ENCODE measurements at regions not wholly inside any gene's neighbourhood (a gene's known extent, or its start where the extent isn't known, plus 50 kb on each side); places are given as distances from the start of the nearest gene placed in this dataset.
"Not testable (repeated sequence)": the region's sequence is repeated elsewhere in the genome, so short reads cannot be mapped to it uniquely, and the experiment has no call there.

DNA sequence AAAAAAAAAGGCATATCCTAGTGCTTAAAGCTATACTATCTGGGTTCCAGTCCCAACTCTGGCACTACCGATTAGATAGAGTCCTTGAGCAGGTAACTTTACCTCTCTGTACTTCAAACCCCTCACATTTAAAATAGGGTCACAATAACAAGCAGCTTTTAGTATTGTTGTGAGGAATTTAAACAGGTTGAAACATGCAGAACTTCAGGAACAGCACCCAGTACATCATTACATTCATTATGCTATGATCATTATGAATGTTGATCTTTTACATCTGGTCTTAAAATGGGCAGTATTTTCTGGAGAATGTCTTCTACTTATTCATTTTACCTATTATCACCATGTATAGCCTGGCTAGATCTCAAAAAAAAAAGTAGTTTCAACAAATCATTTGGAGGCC lies 176.1 kb upstream of the CCDC54 start:
- intact Hi-C loops (cut with DNase I): no loop called here
- Histone ChIP-seq H3K36me3 (no peaks in the 10 kb centered on the region), H3K4me1 (no peaks in the 10 kb centered on the region), H3K27me3 (no peaks in the 10 kb centered on the region), H3K4me3 (replicated peaks in 1 of 3) (no peak overlapping the region), H3K9me3 (no peaks in the 10 kb centered on the region), H3K27ac (no peak overlapping the region)
- DNase-seq: no peak
- WGBS, 2 donors: 89 to 92% methylated on average over 1 of the region's 1 CpG
- TF ChIP-seq, protein P1, sequence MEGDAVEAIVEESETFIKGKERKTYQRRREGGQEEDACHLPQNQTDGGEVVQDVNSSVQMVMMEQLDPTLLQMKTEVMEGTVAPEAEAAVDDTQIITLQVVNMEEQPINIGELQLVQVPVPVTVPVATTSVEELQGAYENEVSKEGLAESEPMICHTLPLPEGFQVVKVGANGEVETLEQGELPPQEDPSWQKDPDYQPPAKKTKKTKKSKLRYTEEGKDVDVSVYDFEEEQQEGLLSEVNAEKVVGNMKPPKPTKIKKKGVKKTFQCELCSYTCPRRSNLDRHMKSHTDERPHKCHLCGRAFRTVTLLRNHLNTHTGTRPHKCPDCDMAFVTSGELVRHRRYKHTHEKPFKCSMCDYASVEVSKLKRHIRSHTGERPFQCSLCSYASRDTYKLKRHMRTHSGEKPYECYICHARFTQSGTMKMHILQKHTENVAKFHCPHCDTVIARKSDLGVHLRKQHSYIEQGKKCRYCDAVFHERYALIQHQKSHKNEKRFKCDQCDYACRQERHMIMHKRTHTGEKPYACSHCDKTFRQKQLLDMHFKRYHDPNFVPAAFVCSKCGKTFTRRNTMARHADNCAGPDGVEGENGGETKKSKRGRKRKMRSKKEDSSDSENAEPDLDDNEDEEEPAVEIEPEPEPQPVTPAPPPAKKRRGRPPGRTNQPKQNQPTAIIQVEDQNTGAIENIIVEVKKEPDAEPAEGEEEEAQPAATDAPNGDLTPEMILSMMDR (IDR thresholded peaks at IDR 0.05): no peak
- TF ChIP-seq POLR2A (IDR thresholded peaks at IDR 0.05): no peak

GRCh38 chr3:107202885-107203284 lies 174.4 kb upstream of the CCDC54 start:
- H3K27me3 ChIP-seq; H3K4me1 ChIP-seq; H3K36me3 ChIP-seq; H3K27ac ChIP-seq; H3K4me3 ChIP-seq (replicated peaks in 1 of 3); H3K9me3 ChIP-seq; DNase-seq; intact Hi-C loops (cut with DNase I): not testable (repeated sequence)

DNA sequence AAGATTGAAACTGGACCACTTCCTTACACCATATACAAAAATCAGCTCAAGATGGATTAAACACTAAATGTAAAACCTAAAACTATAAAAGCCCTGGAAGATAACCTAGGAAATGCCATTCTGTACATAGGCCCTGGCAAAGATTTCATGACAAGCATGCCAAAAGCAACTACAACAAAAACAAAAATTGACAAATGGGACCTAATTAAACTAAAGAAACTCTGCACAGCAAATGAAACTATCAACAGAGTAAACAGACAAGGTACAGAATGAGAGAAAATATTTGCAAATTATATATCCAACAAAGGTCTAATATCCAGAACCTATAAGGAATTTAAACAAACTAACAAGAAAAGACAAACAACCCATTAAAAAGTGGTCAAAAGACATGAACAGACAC lies 173.1 kb upstream of the CCDC54 start:
- Histone ChIP-seq H3K4me3 (replicated peaks in 1 of 3) (no peak overlapping the region), H3K9me3 (no peaks in the 10 kb centered on the region), H3K36me3 (no peaks in the 10 kb centered on the region), H3K27ac (no peak overlapping the region), H3K27me3 (no peaks in the 10 kb centered on the region), H3K4me1 (peaks cover 13 to 19% of the 10 kb centered on the region in 2 donors)
- intact Hi-C loops (cut with DNase I): no loop called here
- no peak for DNase-seq
- TF ChIP-seq, protein P1 (IDR thresholded peaks at IDR 0.05): no peak
- TF ChIP-seq POLR2A (IDR thresholded peaks at IDR 0.05): no peak

GRCh38 chr3:107205358-107205757 lies 171.9 kb upstream of the CCDC54 start:
- no peaks in the 10 kb centered on the region for H3K27me3 ChIP-seq
- intact Hi-C loops (cut with DNase I): no loop called here
- no peak for DNase-seq
- WGBS, 2 donors: 43 to 45% methylated on average over 3 of the region's 3 CpGs
- TF ChIP-seq POLR2A (IDR thresholded peaks at IDR 0.05): no peak
- TF ChIP-seq, protein P1 (IDR thresholded peaks at IDR 0.05): no peak
- H3K36me3 ChIP-seq: no peaks in the 10 kb centered on the region
- H3K9me3 ChIP-seq: no peaks in the 10 kb centered on the region
- peaks cover 18 to 25% of the 10 kb centered on the region in 2 donors for H3K4me1 ChIP-seq
- no peak overlapping the region for H3K4me3 ChIP-seq (replicated peaks in 1 of 3)
- H3K27ac ChIP-seq: no peak overlapping the region

- intact Hi-C loops (cut with DNase I): no loop called here
- Histone ChIP-seq H3K36me3 (no peaks in the 10 kb centered on the region), H3K27ac (no peak overlapping the region), H3K27me3 (no peaks in the 10 kb centered on the region), H3K9me3 (no peaks in the 10 kb centered on the region), H3K4me1 (peaks cover 18 to 25% of the 10 kb centered on the region in 2 donors), H3K4me3 (replicated peaks in 1 of 3) (no peak overlapping the region)
- TF ChIP-seq, protein P1 (IDR thresholded peaks at IDR 0.05): peak in 3 of 6 experiments; percentile 16 to 40 (median 21)
- TF ChIP-seq POLR2A (IDR thresholded peaks at IDR 0.05): no peak
- DNase-seq: no peak
- 63 to 66% methylated on average over 1 of the region's 1 CpG for WGBS, 2 donors
Observed at GRCh38 chr3:107206141-107206540, 171.1 kb upstream of the CCDC54 start.

DNA sequence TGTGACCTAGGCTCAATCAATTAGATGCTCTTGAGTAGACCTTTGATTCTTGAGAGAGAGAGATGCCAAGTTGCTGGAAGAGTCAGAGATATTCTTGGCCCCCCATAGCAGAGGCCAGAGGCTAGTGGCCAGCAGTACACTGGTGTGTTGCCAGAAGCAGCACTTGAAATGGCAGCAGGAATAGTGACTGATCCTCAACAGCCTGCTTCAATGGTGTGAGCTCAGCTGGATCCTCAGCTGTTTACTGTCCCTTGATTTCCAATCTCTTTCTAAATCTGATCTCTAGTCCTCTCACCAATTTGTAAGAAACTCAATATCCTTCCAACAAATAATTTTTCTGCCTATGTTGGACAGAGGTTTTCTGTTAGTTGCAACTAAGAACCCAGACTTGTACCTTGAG lies 170.3 kb upstream of the CCDC54 start:
- Histone ChIP-seq H3K27ac (peak overlapping the region in 1 of 3 donors; percentile 12), H3K4me3 (replicated peaks in 1 of 3) (no peak overlapping the region), H3K36me3 (no peaks in the 10 kb centered on the region), H3K27me3 (no peaks in the 10 kb centered on the region), H3K4me1 (peaks cover 18 to 25% of the 10 kb centered on the region in 2 donors), H3K9me3 (no peaks in the 10 kb centered on the region)
- intact Hi-C loops (cut with DNase I): no loop called here
- no peak for TF ChIP-seq POLR2A (IDR thresholded peaks at IDR 0.05)
- TF ChIP-seq, protein P1 (IDR thresholded peaks at IDR 0.05): no peak
- DNase-seq: peak; percentile 7 to 8
